Nucleus accumbens (tissue), 56 donors: ENCODE measurements at regions not wholly inside any gene's neighbourhood (a gene's known extent, or its start where the extent isn't known, plus 50 kb on each side); places are given as distances from the start of the nearest gene placed in this dataset.
"Not testable (repeated sequence)": the region's sequence is repeated elsewhere in the genome, so short reads cannot be mapped to it uniquely, and the experiment has no call there.

Experiments used
- DNase-seq, 56 donors: peaks; one replicate each; lab custom pipeline; 2025; lab: John Stamatoyannopoulos, UW

- DNase-seq: no peak
Observed at GRCh38 chr11:45754741-45755140, 50.2 kb upstream of the SLC35C1 start.

DNA sequence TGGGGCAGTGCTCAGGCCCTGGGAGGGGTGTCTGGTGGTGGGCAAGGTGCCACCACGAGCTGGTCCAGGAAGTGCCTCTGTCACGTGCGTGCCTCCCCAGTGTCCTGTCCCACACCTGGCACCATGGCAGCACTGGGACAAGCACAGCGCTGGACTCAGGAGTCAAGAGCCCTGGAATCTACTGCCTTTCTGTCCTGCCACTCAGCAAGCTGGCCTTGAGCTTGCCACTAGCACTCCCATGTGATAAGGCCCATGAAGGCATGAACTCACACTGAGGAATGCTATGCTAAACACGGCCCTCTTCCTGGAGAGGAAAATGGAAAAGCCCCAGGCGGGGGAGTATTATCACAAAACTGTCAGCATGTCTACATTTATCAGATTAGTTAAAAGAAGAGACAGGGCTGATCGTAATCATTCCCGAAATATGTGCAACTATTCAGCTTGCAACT lies 50.7 kb upstream of the SLC35C1 start:
- DNase-seq: peak in 2 of 56 donors; percentile 5 to 14

DNA sequence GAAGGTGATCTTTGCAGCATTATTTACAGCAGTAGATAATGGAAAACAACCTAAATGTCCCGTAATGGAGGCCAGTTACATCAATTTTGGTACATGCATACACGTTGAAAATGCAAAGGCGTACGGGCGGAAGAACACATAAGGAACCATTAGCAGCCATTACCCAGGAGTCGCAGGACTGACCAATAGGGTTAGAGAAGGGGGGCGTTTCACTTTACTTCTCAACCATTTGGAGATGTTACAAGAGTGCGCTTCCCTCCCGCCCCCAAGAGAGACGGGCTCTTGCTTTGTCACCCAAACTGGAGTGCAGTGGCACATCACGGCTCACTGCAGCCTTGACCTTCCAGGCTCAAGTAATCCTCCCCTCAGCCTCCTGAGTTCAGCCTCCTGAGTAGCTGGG lies 52.8 kb upstream of the SLC35C1 start:
- DNase-seq: no peak

DNA sequence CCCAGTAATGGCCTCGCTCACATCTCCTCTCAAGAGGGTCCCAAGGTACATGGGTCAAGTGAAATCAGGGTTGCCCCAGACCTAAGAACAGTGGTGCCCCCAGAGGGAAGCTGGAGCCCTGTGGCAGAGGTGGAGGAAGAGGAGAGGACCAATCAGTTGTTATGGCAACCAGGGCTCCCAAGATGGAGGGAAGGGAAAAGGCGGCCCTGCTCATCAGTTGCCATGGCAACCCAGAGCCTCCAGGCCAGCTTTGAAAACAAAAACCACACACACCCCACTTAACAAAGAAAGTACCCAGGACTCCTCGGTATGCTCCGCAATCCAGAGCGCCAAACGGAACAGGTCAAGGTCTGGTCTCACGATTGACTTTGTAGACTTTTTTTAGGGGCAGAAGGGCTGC lies 53.5 kb upstream of the SLC35C1 start:
- peak in 6 of 56 donors; percentile 10 to 43 (median 24) for DNase-seq

DNA sequence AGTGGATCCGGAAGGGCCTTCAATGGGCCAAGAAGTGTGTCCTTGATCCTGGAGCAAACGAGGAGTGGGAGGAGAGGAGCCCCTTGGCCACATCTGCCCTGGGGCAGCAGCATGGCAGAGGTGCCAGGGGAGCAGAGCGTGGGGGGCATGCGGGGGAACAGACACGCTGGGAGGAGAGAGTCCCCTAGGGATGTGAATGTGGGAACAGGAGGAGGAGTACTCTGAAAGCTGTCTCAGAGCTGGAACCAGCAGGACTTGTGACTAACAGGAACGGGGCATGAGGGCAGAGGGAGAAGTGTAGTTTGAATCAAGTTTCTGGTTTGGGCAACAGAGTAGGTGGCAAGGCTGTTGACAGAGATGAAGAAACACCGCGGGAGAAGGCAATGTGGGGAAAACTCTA lies 54.5 kb upstream of the SLC35C1 start:
- DNase-seq: no peak

DNA sequence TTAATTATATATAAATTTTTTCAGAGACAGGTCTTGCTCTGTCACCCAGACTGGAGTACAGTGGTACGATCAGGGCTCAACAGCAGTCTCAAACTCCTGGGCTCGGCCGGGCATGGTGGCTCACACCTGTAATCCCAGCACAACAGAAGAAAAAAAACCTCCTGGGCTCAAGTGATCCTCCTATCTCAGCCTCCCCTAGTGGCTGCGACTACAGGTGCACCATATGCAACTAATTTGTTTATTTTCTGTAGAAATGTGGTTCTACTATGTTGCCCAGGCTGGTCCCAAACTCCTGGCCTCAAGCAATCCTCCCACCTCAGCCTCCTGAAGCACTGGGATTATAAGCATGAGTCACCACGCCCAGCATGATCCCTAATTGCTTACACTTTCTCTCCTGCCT lies 56.1 kb upstream of the SLC35C1 start:
- no peak for DNase-seq

DNA sequence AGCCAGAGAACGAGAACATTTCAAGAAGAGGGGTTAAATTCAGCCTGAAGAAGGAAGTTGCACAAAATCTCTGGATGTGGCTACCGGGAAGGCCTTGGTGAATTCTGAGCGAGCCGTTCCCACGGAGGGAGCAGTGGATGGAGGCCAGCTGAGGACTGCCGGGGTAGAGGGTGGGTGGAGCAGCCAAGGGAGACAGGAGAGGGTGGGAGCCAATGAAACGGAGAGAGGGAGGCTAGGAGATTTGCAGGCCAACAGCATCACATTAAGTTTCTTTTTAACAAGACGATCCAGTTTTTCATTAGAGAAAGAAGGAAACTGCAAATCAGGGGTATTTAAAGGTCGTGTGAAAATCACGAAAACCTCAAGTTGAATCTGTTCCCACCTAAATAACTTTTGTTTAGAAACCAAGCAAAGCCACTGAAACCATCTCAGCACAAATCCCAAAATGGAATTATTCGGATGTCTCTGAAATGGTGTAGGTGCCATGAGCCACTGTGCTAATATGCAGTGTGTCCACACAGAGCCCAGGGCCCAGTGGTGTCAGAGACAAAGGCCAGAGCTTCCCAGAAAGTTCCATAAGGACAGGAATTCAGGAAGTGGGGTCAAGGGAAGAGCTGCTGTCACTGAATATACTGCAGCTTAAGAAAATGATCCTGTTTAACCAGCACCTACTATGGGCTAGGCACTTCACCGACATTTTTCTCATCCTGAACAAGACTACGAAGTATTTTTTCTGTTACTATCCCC lies 59.7 kb upstream of the SLC35C1 start:
- peak in 43 of 56 donors; percentile 6 to 78 (median 40) for DNase-seq

DNA sequence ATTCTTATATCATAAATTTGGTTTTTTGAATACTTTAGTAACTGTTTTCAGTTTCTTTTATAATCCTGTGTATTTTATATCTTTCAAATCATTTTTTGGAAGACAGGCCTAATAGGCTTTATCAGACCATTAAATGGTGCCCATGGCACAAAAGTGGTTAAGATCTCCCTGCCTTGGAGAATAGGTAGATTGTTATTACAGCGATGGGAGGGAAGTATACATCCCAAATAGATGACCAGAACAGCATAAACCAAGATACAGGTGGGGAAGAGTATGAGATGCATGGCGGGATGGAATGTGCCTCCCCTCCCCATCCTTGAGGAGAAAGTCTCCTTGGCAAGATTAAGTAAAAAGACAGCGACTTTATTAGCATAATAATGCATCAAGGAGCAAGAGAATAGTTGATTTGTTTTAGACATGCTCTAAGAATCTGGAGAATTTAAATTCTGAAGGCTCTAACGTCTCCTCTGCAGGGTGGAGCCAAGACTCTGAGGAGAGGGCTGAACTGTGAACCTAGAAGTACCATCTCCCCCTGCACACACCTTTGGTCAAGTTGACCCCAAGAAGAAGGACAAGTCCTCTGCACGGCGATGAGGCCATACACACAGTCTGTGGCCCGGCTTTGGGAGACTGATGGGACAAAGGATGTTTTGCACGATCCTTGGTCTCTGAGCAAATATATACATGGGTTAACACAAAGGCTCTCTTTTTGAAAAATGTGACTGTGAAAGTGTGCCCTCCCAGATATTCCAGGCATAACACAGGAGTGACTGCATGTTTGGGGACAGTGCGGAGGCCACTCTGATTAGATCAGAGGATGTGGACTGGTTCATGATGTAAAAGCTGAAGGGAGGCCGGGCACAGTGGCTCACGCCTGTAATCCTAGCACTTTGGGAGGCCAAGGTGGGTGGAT lies 61.1 kb upstream of the SLC35C1 start:
- DNase-seq: no peak

DNA sequence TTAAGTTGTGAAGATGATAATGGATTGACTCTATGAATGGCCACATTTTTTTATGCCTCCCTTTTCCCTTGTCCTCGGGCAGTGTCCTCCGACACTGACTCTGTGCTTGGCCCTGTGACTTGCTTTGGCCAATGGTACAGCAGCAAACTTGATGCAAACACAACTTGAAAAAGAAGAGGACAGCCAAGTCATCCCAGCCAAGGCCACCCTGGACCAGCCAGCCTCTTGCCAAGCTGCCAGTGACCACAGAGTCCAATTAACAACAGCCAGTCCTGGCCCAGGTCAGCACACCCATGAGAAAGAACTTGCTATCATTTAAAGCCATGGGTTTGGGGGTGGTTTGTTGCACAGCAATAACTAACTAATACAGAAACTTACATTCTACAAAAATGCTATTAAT lies 63.4 kb upstream of the SLC35C1 start:
- peak in 8 of 56 donors; percentile 6 to 49 (median 24) for DNase-seq

- no peak for DNase-seq
Observed at GRCh38 chr11:45741032-45741431, 63.9 kb upstream of the SLC35C1 start.

DNA sequence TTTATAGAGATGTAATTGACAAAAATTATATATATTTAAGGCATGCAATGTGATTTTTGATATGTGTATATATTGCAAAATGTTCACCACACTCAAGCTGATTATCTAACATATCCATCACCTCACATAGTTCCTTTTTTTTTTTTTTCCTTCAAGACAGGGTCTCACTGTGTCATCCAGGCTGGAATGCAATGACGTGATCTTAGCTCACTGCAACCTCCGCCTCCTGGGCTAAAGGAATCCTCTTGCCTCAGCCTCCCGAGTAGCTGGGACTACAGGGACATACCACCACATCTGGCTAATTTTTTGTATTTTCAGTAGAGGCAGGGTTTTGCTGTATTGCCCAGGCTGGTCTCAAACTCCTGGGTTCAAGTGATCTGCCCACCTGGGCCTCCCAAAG lies 65.1 kb upstream of the SLC35C1 start:
- no peak for DNase-seq

DNA sequence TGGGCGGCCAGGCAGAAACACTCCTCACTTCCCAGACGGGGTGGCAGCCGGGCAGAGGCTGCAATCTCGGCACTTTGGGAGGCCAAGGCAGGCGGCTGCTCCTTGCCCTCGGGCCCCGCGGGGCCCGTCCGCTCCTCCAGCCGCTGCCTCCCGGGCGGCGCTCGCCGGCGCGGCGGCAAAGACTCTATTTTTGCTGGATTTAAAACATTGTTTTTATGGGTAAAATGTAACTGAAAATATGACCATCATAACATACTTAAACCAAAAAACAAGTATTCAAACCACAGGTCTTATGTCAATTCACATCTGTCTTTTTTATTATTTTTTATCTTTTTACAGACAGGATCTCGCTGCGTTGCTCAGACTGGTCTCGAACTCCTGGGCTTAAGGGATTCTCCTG lies 65.9 kb upstream of the SLC35C1 start:
- DNase-seq: not testable (repeated sequence)

- DNase-seq: not testable (repeated sequence)
Observed at GRCh38 chr11:45738194-45738593, 66.8 kb upstream of the SLC35C1 start.

DNA sequence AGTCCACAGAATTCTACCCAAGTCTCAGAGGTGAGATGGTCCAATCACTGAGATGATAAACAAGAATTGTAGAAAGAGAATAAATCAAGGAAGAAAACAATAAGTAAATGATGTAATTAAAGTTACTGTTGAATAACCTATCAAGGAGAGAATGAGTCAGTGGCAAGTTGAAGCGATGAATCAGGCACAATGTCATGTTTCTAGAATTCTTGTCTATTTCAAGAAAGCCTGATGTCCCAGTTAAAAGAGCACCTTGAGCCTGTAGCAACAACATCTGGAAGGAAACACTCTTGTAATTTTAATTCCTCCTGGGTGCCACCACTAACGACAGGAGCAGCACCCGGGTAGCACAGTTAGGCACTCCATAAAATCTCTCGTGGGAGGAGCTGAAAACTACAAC lies 67.9 kb upstream of the SLC35C1 start:
- peak in 2 of 56 donors; percentile 6 to 12 for DNase-seq

DNA sequence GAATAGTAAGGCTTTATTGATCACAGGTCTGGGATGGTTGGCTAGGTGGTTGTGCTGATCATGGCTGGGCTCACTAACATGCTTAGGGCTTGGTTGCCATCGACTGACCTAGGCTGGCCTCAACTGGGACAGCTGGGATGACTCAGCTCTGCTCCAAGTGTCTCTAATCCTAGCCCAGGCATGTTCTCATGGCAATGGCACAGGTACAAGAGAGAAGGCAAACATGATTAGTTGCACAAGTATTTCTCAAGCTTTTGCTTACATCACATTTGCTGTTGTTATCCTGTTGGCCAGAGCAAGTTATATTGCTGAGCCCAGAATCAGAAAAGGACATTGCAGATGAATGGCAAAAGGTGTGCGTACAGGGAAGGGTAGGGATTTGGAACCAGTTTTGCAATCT lies 68.5 kb upstream of the SLC35C1 start:
- DNase-seq: no peak

GRCh38 chr11:45733176-45733575 lies 67.8 kb upstream of the CHST1 start:
- no peak for DNase-seq

DNA sequence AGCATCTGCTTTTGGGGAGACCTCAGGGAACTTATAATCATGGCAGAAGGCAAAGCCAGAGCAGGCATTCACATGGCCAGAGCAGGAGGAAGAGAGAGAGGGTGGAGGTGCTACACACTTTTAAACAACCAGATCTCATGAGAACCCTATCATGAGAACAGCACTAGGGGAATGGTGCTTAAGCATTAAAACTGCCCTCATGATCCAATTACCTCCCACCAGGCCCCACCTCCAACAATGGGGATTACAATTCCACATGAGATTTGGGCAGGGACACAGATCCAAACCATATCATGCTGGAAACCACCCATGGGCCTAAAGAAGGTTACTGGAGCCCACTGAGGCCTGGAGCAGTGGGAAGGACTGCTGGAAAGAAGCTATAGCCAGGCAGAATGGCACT lies 66.9 kb upstream of the CHST1 start:
- DNase-seq: no peak

GRCh38 chr11:45731171-45731570 lies 65.7 kb upstream of the CHST1 start:
- DNase-seq: not testable (repeated sequence)

DNA sequence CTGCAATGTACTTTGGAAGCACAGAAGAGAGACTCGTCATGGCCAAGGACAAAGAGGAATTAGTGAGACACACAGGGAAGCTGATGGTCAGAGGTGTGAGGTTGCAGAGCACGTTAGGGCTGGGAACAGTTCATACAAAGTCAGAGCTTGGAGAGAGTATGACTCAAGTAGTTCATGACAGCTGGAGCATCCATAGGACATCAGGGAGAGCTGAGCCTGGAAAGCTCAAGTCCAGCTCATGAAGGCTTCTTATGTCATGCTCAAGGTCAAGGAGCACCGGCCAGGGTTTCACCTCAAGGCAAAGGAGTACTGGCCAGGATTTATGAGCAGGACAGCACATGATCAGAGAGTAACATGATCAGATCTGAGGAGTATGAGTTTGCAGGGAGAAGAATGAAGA lies 64.6 kb upstream of the CHST1 start:
- DNase-seq: no peak

- no peak for DNase-seq
Observed at GRCh38 chr11:45726493-45727054, 61.2 kb upstream of the CHST1 start.

GRCh38 chr11:45725776-45726492 lies 60.5 kb upstream of the CHST1 start:
- DNase-seq: no peak
